H9 (cell line): ENCODE measurements at regions not wholly inside any gene's neighbourhood (a gene's known extent, or its start where the extent isn't known, plus 50 kb on each side); places are given as distances from the start of the nearest gene placed in this dataset.

Source experiments
- DNase-seq: peaks from one replicate; pipeline ENCODE4 v3.0.0-alpha.2; 2017
- H2AFZ ChIP-seq: one replicate; pipeline ENCODE4 v1.6.1; 2013; ENCODE audit warnings: mild to moderate bottlenecking, low read length, control low read depth, moderate library complexity
- H2AK5ac ChIP-seq: 2 replicates; pipeline ENCODE4 v1.6.1; 2013; ENCODE audit warnings: low read length, control low read depth, mixed read lengths; ENCODE audit not compliant: insufficient read length
- H2BK120ac ChIP-seq: one replicate; pipeline ENCODE4 v1.6.1; 2013; ENCODE audit warnings: low read depth, mild to moderate bottlenecking, low read length, control low read depth, inconsistent platforms; ENCODE audit not compliant: poor library complexity, severe bottlenecking
- H2BK12ac ChIP-seq: 2 replicates; pipeline ENCODE4 v1.6.1; 2013; ENCODE audit warnings: low read length, control low read depth, mixed read lengths, low read depth; ENCODE audit not compliant: insufficient read length
- H2BK15ac ChIP-seq: 2 replicates; pipeline ENCODE4 v1.6.1; 2013; ENCODE audit warnings: low read depth, low read length, control low read depth
- H2BK20ac ChIP-seq: one replicate; pipeline ENCODE4 v1.6.1; 2013; ENCODE audit warnings: low read depth, mild to moderate bottlenecking, low read length, control low read depth, inconsistent platforms; ENCODE audit not compliant: poor library complexity, severe bottlenecking
- H2BK5ac ChIP-seq: 2 replicates; pipeline ENCODE4 v1.6.1; 2013; ENCODE audit warnings: low read length, control low read depth, mixed read lengths; ENCODE audit not compliant: insufficient read length
- H3K14ac ChIP-seq: 2 replicates; pipeline ENCODE4 v1.6.1; 2013; ENCODE audit warnings: low read length, control low read depth; ENCODE audit not compliant: insufficient read depth
- H3K18ac ChIP-seq: 2 replicates; pipeline ENCODE4 v1.6.1; 2013; ENCODE audit warnings: low read depth, mild to moderate bottlenecking, mixed read lengths, low read length, control low read depth; ENCODE audit not compliant: insufficient read length
- H3K23ac ChIP-seq: 2 replicates; pipeline ENCODE4 v1.6.1; 2013; ENCODE audit warnings: low read length, control low read depth, mixed read lengths, low read depth; ENCODE audit not compliant: insufficient read length
- H3K23me2 ChIP-seq: 2 replicates; pipeline ENCODE4 v1.6.1; 2013; ENCODE audit warnings: low read depth, mild to moderate bottlenecking, mixed read lengths, low read length, control low read depth; ENCODE audit not compliant: insufficient read length, poor library complexity, severe bottlenecking
- H3K27ac ChIP-seq: 2 replicates; pipeline ENCODE4 v1.5.1; 2013; ENCODE audit warnings: low read length, control low read depth, mixed read lengths, low read depth; ENCODE audit not compliant: insufficient read length
- H3K27me3 ChIP-seq: 2 replicates; pipeline ENCODE4 v1.6.1; 2013; ENCODE audit warnings: low read length, control low read depth, inconsistent platforms; ENCODE audit not compliant: insufficient read depth
- H3K4ac ChIP-seq: 2 replicates; pipeline ENCODE4 v1.6.1; 2013; ENCODE audit warnings: low read depth, mild to moderate bottlenecking, control low read depth, inconsistent platforms, low read length, moderate library complexity
- H3K4me1 ChIP-seq: 2 replicates; pipeline ENCODE4 v1.6.1; 2013; ENCODE audit warnings: low read length, control low read depth, inconsistent platforms; ENCODE audit not compliant: insufficient read depth
- H3K4me2 ChIP-seq: 2 replicates; pipeline ENCODE4 v1.6.1; 2013; ENCODE audit warnings: low read length, control low read depth, mixed read lengths; ENCODE audit not compliant: insufficient read length, insufficient read depth
- H3K56ac ChIP-seq: 2 replicates; pipeline ENCODE4 v1.6.1; 2013; ENCODE audit warnings: low read depth, mild to moderate bottlenecking, mixed read lengths, low read length, control low read depth; ENCODE audit not compliant: insufficient read length
- H3K79me1 ChIP-seq: 2 replicates; pipeline ENCODE4 v1.6.1; 2013; ENCODE audit warnings: low read depth, mild to moderate bottlenecking, moderate library complexity, low read length, control low read depth, inconsistent platforms; ENCODE audit not compliant: insufficient read depth, poor library complexity, severe bottlenecking
- H3K79me2 ChIP-seq: 2 replicates; pipeline ENCODE4 v1.6.1; 2013; ENCODE audit warnings: low read length, control low read depth, inconsistent platforms; ENCODE audit not compliant: insufficient read depth
- H3K9ac ChIP-seq: 2 replicates; pipeline ENCODE4 v1.6.1; 2013; ENCODE audit warnings: low read length, control low read depth, mixed read lengths; ENCODE audit not compliant: insufficient read length; ENCODE audit errors: extremely low read depth
- H3K9me3 ChIP-seq: one replicate; pipeline ENCODE4 v1.6.1; 2013; ENCODE audit warnings: low read depth, low read length, inconsistent platforms; ENCODE audit not compliant: control insufficient read depth
- H3T11ph ChIP-seq: one replicate; pipeline ENCODE4 v1.6.1; 2013; ENCODE audit warnings: mild to moderate bottlenecking, low read length, control low read depth, inconsistent platforms
- H4K20me1 ChIP-seq: one replicate; pipeline ENCODE4 v1.6.1; 2013; ENCODE audit not compliant: control insufficient read depth, insufficient read length, insufficient read depth
- H4K5ac ChIP-seq: 2 replicates; pipeline ENCODE4 v1.6.1; 2013; ENCODE audit warnings: low read depth, mild to moderate bottlenecking, mixed read lengths, low read length, control low read depth; ENCODE audit not compliant: insufficient read length
- H4K8ac ChIP-seq: replicated peaks from 2 replicates; pipeline ENCODE4 v1.6.1; 2013; ENCODE audit warnings: low read length, control low read depth, mixed read lengths, low read depth; ENCODE audit not compliant: insufficient read length
- H4K91ac ChIP-seq: 2 replicates; pipeline ENCODE4 v1.6.1; 2013; ENCODE audit warnings: low read depth, mild to moderate bottlenecking, moderate library complexity, mixed read lengths, low read length, control low read depth; ENCODE audit not compliant: insufficient read length
- H3K27ac Mint-ChIP-seq, 3 experiments: 2 replicates in 2 of 3; 3 replicates in 1 of 3; pipeline ENCODE4 v1.8.0; 2020 to 2021; ENCODE audit warnings: mixed read lengths in 3 of 3, mild to moderate bottlenecking in 1 of 3, moderate library complexity in 1 of 3
- H3K27me3 Mint-ChIP-seq: 2 replicates; pipeline ENCODE4 v1.8.0; 2021; ENCODE audit warnings: low read depth, mild to moderate bottlenecking, moderate library complexity, mixed read lengths
- H3K36me3 Mint-ChIP-seq, 3 experiments: 2 replicates in 2 of 3; 3 replicates in 1 of 3; pipeline ENCODE4 v1.8.0; 2020 to 2021; ENCODE audit warnings: low read depth in 3 of 3, mixed read lengths in 3 of 3; ENCODE audit not compliant: insufficient read depth in 1 of 3
- H3K4me1 Mint-ChIP-seq, 2 experiments: 2 replicates each; pipeline ENCODE4 v1.8.0; 2020; ENCODE audit warnings: mixed read lengths in 2 of 2
- H3K4me3 Mint-ChIP-seq, 2 experiments: 2 replicates in 1 of 2; 3 replicates in 1 of 2; pipeline ENCODE4 v1.8.0; 2020 to 2021; ENCODE audit warnings: mild to moderate bottlenecking in 2 of 2, mixed read lengths in 2 of 2, moderate library complexity in 1 of 2
- H3K9me3 Mint-ChIP-seq, 2 experiments: 2 replicates in 1 of 2; 3 replicates in 1 of 2; pipeline ENCODE4 v1.8.0; 2020; ENCODE audit warnings: mild to moderate bottlenecking in 2 of 2, mixed read lengths in 2 of 2, moderate library complexity in 1 of 2
- CTCF ChIP-seq: fragments of 200-600 bp; sonication (generic); conservative IDR thresholded peaks from 3 replicates; pipeline ENCODE4 v1.8.0; 2021; ENCODE audit warnings: antibody characterized with exemption, mild to moderate bottlenecking
- WGBS: extraction: QIAGEN DNeasy Blood & Tissue Kit; methylation state at CpG from one replicate; pipeline ENCODE4 v1.1.7; 2013; ENCODE audit warnings: missing lambda C conversion rate, low lambda C conversion rate, mixed read lengths; ENCODE audit not compliant: insufficient read length; ENCODE audit errors: extremely low coverage; 5-methylcytosine and 5-hydroxymethylcytosine counted together

- H3T11ph ChIP-seq = no peak overlapping the region
- no peak overlapping the region for H2BK20ac ChIP-seq
- H4K91ac ChIP-seq = no peak overlapping the region
- peaks cover 5% of the 10 kb centered on the region for H3K4me1 ChIP-seq
- H3K27ac ChIP-seq = no peak overlapping the region
- DNase-seq = peak; percentile 26
- no peak overlapping the region for H2BK5ac ChIP-seq
- WGBS = no CpG with 5 or more reads among the region's 6 CpGs
- peaks cover 14 to 21% of the 10 kb centered on the region in 2 experiments for H3K9me3 Mint-ChIP-seq
- no peak overlapping the region for H3K14ac ChIP-seq
- peaks cover 1% of the 10 kb centered on the region; the same call in 1 of the 2 replicates for H3K27me3 Mint-ChIP-seq
- H4K5ac ChIP-seq = no peak overlapping the region
- H3K9me3 ChIP-seq = no peaks in the 10 kb centered on the region
- TF ChIP-seq CTCF = no peak
- H3K27me3 ChIP-seq = no peaks in the 10 kb centered on the region
- no peak overlapping the region for H3K9ac ChIP-seq
- H3K56ac ChIP-seq = no peak overlapping the region
- H3K4me3 Mint-ChIP-seq = no peak overlapping the region
- H2BK120ac ChIP-seq = no peak overlapping the region
- H4K8ac ChIP-seq = no peak overlapping the region
- H3K79me2 ChIP-seq = no peaks in the 10 kb centered on the region
- H2AFZ ChIP-seq = no peak overlapping the region
- H3K79me1 ChIP-seq = no peaks in the 10 kb centered on the region
- H2AK5ac ChIP-seq = no peak overlapping the region
- H3K4me2 ChIP-seq = peak overlapping the region; percentile 18
- peak overlapping the region in 2 of 3 experiments; percentile 86 to 89; a peak in 5 of 7 replicates for H3K27ac Mint-ChIP-seq
- H3K18ac ChIP-seq = no peak overlapping the region
- H2BK15ac ChIP-seq = no peak overlapping the region
- H3K36me3 Mint-ChIP-seq = peaks cover 6 to 22% (median 8%) of the 10 kb centered on the region in 3 experiments
- H3K23ac ChIP-seq = no peak overlapping the region
- H3K4me1 Mint-ChIP-seq = peaks cover 22 to 32% of the 10 kb centered on the region in 2 experiments
- no peaks in the 10 kb centered on the region for H4K20me1 ChIP-seq
- no peak overlapping the region for H3K4ac ChIP-seq
- no peaks in the 10 kb centered on the region for H3K23me2 ChIP-seq
- H2BK12ac ChIP-seq = no peak overlapping the region
These were observed 923.2 kb downstream of the LTN1 start for GRCh38 chr21:28069450-28069923.
